NCI-H460 (cell line): ENCODE measurements at regions not wholly inside any gene's neighbourhood (a gene's known extent, or its start where the extent isn't known, plus 50 kb on each side); places are given as distances from the start of the nearest gene placed in this dataset.

Experiments used
- DNase-seq: peaks from one replicate; pipeline ENCODE4 v3.0.0-alpha.2; 2016; ENCODE audit warnings: low read depth; ENCODE audit errors: extremely low read depth

- DNase-seq, result no peak
Measured at GRCh38 chr2:14355102-14355501, 277.4 kb upstream of the LRATD1 start.

GRCh38 chr2:14358339-14358738 is 274.2 kb upstream of the LRATD1 start:
- DNase-seq, result no peak

- no peak for DNase-seq
Measured at GRCh38 chr2:14358774-14359173, 273.7 kb upstream of the LRATD1 start.

GRCh38 chr2:14363137-14363536 is 269.4 kb upstream of the LRATD1 start:
- DNase-seq, result no peak

GRCh38 chr2:14363976-14364375 is 268.5 kb upstream of the LRATD1 start:
- no peak for DNase-seq

- no peak for DNase-seq
Measured at GRCh38 chr2:14364471-14364870, 268.0 kb upstream of the LRATD1 start.

- DNase-seq, result no peak
Measured at GRCh38 chr2:14385043-14385442, 247.5 kb upstream of the LRATD1 start.

GRCh38 chr2:14387332-14387731 is 245.2 kb upstream of the LRATD1 start:
- DNase-seq, result no peak

GRCh38 chr2:14388724-14389123 is 243.8 kb upstream of the LRATD1 start:
- no peak for DNase-seq

- no peak for DNase-seq
Measured at GRCh38 chr2:14396533-14397083, 235.9 kb upstream of the LRATD1 start.

GRCh38 chr2:14398641-14399040 is 233.9 kb upstream of the LRATD1 start:
- no peak for DNase-seq

- no peak for DNase-seq
Measured at GRCh38 chr2:14401873-14402272, 230.6 kb upstream of the LRATD1 start.

- no peak for DNase-seq
Measured at GRCh38 chr2:14408695-14409094, 223.8 kb upstream of the LRATD1 start.

- DNase-seq, result no peak
Measured at GRCh38 chr2:14417551-14417950, 215.0 kb upstream of the LRATD1 start.

GRCh38 chr2:14418115-14418514 is 214.4 kb upstream of the LRATD1 start:
- no peak for DNase-seq

GRCh38 chr2:14420851-14421250 is 211.7 kb upstream of the LRATD1 start:
- DNase-seq, result no peak

- DNase-seq, result no peak
Measured at GRCh38 chr2:14422426-14422825, 210.1 kb upstream of the LRATD1 start.

GRCh38 chr2:14423145-14423906 is 209.2 kb upstream of the LRATD1 start:
- no peak for DNase-seq

- DNase-seq, result no peak
Measured at GRCh38 chr2:14424478-14425390, 207.8 kb upstream of the LRATD1 start.

GRCh38 chr2:14425869-14426268 is 206.6 kb upstream of the LRATD1 start:
- no peak for DNase-seq

GRCh38 chr2:14428056-14428455 is 204.5 kb upstream of the LRATD1 start:
- no peak for DNase-seq
